Fibroblast of villous mesenchyme (primary cell): ENCODE measurements at regions not wholly inside any gene's neighbourhood (a gene's known extent, or its start where the extent isn't known, plus 50 kb on each side); places are given as distances from the start of the nearest gene placed in this dataset.

Experiments
- DNase-seq: peaks from one replicate; pipeline ENCODE4 v3.0.0-alpha.2; 2010; ENCODE audit warnings: low read depth
- H3K4me3 ChIP-seq: 2 replicates; pipeline ENCODE4 v1.5.1; 2011; ENCODE audit warnings: low read depth, mild to moderate bottlenecking, low read length
- CTCF ChIP-seq: IDR thresholded peaks from 2 replicates; pipeline ENCODE4 v1.5.1; 2012; ENCODE audit warnings: low read depth, mild to moderate bottlenecking, low read length; ENCODE audit not compliant: insufficient read depth

- no peak for TF ChIP-seq CTCF
- no peak overlapping the region for H3K4me3 ChIP-seq
- no peak for DNase-seq
Observed at GRCh38 chr10:128657548-128657947, 531.3 kb upstream of the MKI67 start.

GRCh38 chr10:128660726-128661125 lies 534.5 kb upstream of the MKI67 start:
- TF ChIP-seq CTCF: no peak

GRCh38 chr10:128661404-128662197 lies 535.4 kb upstream of the MKI67 start:
- no peak overlapping the region for H3K4me3 ChIP-seq
- DNase-seq: no peak
- TF ChIP-seq CTCF: no peak

More at GRCh38 chr10:128660726-128661125, 534.5 kb upstream of the MKI67 start:
- no peak for DNase-seq
- H3K4me3 ChIP-seq: no peak overlapping the region

GRCh38 chr10:128662520-128662919 lies 536.3 kb upstream of the MKI67 start:
- no peak overlapping the region for H3K4me3 ChIP-seq
- no peak for DNase-seq
- TF ChIP-seq CTCF: no peak

- TF ChIP-seq CTCF: no peak
- H3K4me3 ChIP-seq: no peak overlapping the region
- DNase-seq: no peak
Observed at GRCh38 chr10:128664729-128665128, 538.5 kb upstream of the MKI67 start.

GRCh38 chr10:128675405-128675804 lies 549.2 kb upstream of the MKI67 start:
- TF ChIP-seq CTCF: no peak
- DNase-seq: no peak
- H3K4me3 ChIP-seq: no peak overlapping the region

GRCh38 chr10:128680116-128680515 lies 553.9 kb upstream of the MKI67 start:
- no peak for TF ChIP-seq CTCF
- H3K4me3 ChIP-seq: no peak overlapping the region
- no peak for DNase-seq
